Right atrium auricular region (tissue), 2 donors: ENCODE measurements at regions not wholly inside any gene's neighbourhood (a gene's known extent, or its start where the extent isn't known, plus 50 kb on each side); places are given as distances from the start of the nearest gene placed in this dataset.

ENCODE experiments used
- DNase-seq: peaks from one replicate; pipeline ENCODE4 v3.0.0-alpha.2; 2019; ENCODE audit warnings: low spot score
- H3K27ac ChIP-seq, 2 donors: fragments of 200-600 bp; sonication (generic); 1 replicate in 1 of 2; 2 replicates in 1 of 2; pipeline ENCODE4 v1.5.1; 2016 to 2019
- H3K27me3 ChIP-seq, 2 donors: fragments of 200-600 bp; sonication (generic); one replicate each; pipeline versions ENCODE4 v1.5.1 to v1.6.0; 2017 to 2019
- H3K36me3 ChIP-seq: fragments of 200-600 bp; sonication (generic); one replicate; pipeline ENCODE4 v1.5.1; 2016
- H3K4me1 ChIP-seq, 2 donors: fragments of 200-600 bp; sonication (generic); one replicate each; pipeline versions ENCODE4 v1.5.1 to v1.6.0; 2017 to 2019
- H3K4me3 ChIP-seq, 2 donors: fragments of 200-600 bp; sonication (generic); 1 replicate in 1 of 2; 2 replicates in 1 of 2; pipeline ENCODE4 v1.5.1; 2017 to 2019; ENCODE audit warnings: mild to moderate bottlenecking in 1 of 2, moderate library complexity in 1 of 2
- H3K9me3 ChIP-seq, 2 donors: fragments of 200-600 bp; sonication (generic); one replicate each; pipeline ENCODE4 v1.5.1; 2019
- TF ChIP-seq, protein P1 (sequence below), 2 donors: fragments of 200-600 bp; sonication (generic); IDR thresholded peaks; one replicate each; pipeline ENCODE4 v1.5.1; 2019; ENCODE audit warnings: antibody characterized with exemption in 2 of 2

DNA sequence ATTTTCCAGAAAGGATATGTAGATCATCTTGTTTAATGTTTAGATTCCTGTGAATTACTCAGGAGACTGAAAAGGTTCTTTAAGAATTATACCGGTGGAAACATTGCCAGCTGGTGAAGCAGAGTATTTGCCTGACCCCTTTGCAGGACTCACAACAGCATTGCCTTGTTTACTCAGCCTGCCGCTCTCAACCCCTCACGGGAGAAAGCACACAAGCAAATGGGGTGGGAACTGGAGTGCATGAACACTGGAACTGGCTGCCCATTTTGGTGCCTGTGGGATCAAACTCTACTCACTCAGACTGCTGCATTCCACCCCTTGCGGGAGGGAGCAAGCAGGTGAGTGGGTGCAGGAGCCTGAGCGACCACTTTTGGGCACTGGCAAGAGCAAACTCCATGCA lies 804.7 kb upstream of the SLITRK1 start:
- Histone ChIP-seq H3K9me3 (no peaks in the 10 kb centered on the region), H3K4me3 (no peak overlapping the region), H3K4me1 (no peaks in the 10 kb centered on the region), H3K36me3 (no peaks in the 10 kb centered on the region), H3K27ac (no peak overlapping the region), H3K27me3 (no peaks in the 10 kb centered on the region)
- TF ChIP-seq, protein P1, sequence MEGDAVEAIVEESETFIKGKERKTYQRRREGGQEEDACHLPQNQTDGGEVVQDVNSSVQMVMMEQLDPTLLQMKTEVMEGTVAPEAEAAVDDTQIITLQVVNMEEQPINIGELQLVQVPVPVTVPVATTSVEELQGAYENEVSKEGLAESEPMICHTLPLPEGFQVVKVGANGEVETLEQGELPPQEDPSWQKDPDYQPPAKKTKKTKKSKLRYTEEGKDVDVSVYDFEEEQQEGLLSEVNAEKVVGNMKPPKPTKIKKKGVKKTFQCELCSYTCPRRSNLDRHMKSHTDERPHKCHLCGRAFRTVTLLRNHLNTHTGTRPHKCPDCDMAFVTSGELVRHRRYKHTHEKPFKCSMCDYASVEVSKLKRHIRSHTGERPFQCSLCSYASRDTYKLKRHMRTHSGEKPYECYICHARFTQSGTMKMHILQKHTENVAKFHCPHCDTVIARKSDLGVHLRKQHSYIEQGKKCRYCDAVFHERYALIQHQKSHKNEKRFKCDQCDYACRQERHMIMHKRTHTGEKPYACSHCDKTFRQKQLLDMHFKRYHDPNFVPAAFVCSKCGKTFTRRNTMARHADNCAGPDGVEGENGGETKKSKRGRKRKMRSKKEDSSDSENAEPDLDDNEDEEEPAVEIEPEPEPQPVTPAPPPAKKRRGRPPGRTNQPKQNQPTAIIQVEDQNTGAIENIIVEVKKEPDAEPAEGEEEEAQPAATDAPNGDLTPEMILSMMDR (IDR thresholded peaks at IDR 0.05): no peak
- DNase-seq: no peak

DNA sequence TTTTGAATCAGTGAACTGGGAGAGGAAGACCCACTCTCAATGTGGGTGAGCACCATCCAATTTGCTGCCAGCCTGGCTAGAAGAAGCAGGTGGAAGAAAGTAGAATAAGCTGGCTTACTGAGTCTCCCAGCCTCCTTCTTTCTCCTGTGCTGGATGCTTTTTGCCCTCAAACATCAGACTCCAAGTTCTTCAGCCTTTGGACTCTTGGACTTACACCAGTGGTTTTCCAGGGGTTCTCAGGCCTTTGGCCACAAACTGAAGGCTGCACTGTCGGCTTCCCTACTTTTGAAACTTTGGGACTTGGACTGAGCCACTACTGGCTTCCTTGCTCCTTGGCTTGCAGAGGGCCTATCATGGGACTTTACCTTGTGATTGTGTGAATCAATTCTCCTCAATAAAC lies 804.2 kb upstream of the SLITRK1 start:
- Histone ChIP-seq H3K36me3 (no peaks in the 10 kb centered on the region), H3K9me3 (no peaks in the 10 kb centered on the region), H3K4me3 (no peak overlapping the region), H3K4me1 (no peaks in the 10 kb centered on the region), H3K27me3 (no peaks in the 10 kb centered on the region), H3K27ac (no peak overlapping the region)
- no peak for DNase-seq
- TF ChIP-seq, protein P1 (IDR thresholded peaks at IDR 0.05): no peak

GRCh38 chr13:84684804-84685203 lies 802.5 kb upstream of the SLITRK1 start:
- H3K27ac ChIP-seq: no peak overlapping the region
- no peaks in the 10 kb centered on the region for H3K4me1 ChIP-seq
- no peak overlapping the region for H3K4me3 ChIP-seq
- DNase-seq: no peak
- no peaks in the 10 kb centered on the region for H3K9me3 ChIP-seq
- no peaks in the 10 kb centered on the region for H3K27me3 ChIP-seq
- H3K36me3 ChIP-seq: no peaks in the 10 kb centered on the region
- TF ChIP-seq, protein P1 (IDR thresholded peaks at IDR 0.05): no peak

- Histone ChIP-seq H3K4me3 (no peak overlapping the region), H3K27me3 (no peaks in the 10 kb centered on the region), H3K27ac (peak overlapping the region in 1 of 2 donors; percentile 45), H3K36me3 (no peaks in the 10 kb centered on the region), H3K4me1 (no peaks in the 10 kb centered on the region), H3K9me3 (no peaks in the 10 kb centered on the region)
- no peak for DNase-seq
- TF ChIP-seq, protein P1 (IDR thresholded peaks at IDR 0.05): no peak
Observed at GRCh38 chr13:84684048-84684662, 801.9 kb upstream of the SLITRK1 start.

DNA sequence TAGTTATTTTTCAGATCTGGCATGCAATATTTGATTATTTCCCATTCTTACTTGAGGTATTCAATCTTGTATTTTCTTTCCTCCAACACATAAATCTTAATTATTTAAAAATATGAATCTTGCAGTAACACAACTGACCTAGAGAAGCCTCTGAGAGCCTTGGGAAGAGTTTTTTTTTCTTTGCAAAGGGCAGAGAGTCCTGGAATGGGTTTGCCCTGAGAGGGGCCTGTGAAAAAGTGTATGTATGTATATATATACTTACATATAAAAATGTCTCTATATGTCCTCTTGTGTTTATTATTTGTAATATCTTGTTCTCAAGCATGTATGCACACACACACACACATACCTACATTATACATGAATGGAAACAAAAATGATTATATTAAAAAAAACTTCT lies 801.2 kb upstream of the SLITRK1 start:
- no peaks in the 10 kb centered on the region for H3K36me3 ChIP-seq
- TF ChIP-seq, protein P1 (IDR thresholded peaks at IDR 0.05): no peak
- no peak overlapping the region for H3K4me3 ChIP-seq
- no peaks in the 10 kb centered on the region for H3K9me3 ChIP-seq
- no peaks in the 10 kb centered on the region for H3K4me1 ChIP-seq
- no peak for DNase-seq
- peak overlapping the region in 1 of 2 donors; percentile 45 for H3K27ac ChIP-seq
- H3K27me3 ChIP-seq: no peaks in the 10 kb centered on the region

DNA sequence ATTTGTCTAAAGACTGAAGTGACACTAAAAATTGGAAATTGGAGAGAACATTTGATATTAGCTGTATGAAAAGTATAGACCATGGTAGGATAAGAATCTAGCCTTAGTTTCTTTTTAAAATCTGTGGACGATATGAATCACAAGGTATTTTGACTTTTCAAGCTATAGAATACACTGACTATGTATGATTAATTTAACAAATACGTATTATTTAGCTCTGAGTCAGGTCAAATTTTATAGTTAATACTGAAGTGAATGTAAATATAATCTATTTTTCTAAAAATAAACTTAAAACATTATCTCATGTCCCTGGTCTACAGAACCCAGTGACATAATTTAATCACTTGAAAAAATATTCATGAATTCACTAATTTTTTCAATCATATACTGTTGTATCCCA lies 795.6 kb upstream of the SLITRK1 start:
- no peaks in the 10 kb centered on the region for H3K36me3 ChIP-seq
- no peak overlapping the region for H3K4me3 ChIP-seq
- TF ChIP-seq, protein P1 (IDR thresholded peaks at IDR 0.05): no peak
- no peaks in the 10 kb centered on the region for H3K27me3 ChIP-seq
- no peak overlapping the region for H3K27ac ChIP-seq
- H3K9me3 ChIP-seq: no peaks in the 10 kb centered on the region
- no peak for DNase-seq
- H3K4me1 ChIP-seq: no peaks in the 10 kb centered on the region
